ENCODE measurements at regions not wholly inside any gene's neighbourhood (a gene's known extent, or its start where the extent isn't known, plus 50 kb on each side); places are given as distances from the start of the nearest gene placed in this dataset.

- TF ChIP-seq CTCF (IDR thresholded peaks at IDR 0.05), result no peak
- TF ChIP-seq POLR2A (IDR thresholded peaks at IDR 0.05), result no peak
Observed at GRCh38 chr5:112024221-112024620, 267.2 kb upstream of the NREP start.

All from prostate gland (tissue), 2 donors.